ENCODE measurements at regions not wholly inside any gene's neighbourhood (a gene's known extent, or its start where the extent isn't known, plus 50 kb on each side); places are given as distances from the start of the nearest gene placed in this dataset.
"Not testable (repeated sequence)": the region's sequence is repeated elsewhere in the genome, so short reads cannot be mapped to it uniquely, and the experiment has no call there.

GRCh38 chr22:33986167-33986771, 66.0 kb upstream of the LARGE1 start:
- H3K36me3 ChIP-seq (ENCODE audit: control insufficient read depth, insufficient read depth, low read length), result no peaks in the 10 kb centered on the region
- H3K27me3 Mint-ChIP-seq (ENCODE audit: insufficient read depth), result no peaks in the 10 kb centered on the region
- no peaks in the 10 kb centered on the region for H3K4me1 ChIP-seq (ENCODE audit: control insufficient read depth, insufficient read depth, low read length)
- peaks cover 12% of the 10 kb centered on the region for H3K4me1 Mint-ChIP-seq
- H3K36me3 Mint-ChIP-seq (ENCODE audit: low read depth), result no peaks in the 10 kb centered on the region
- H3K4me3 Mint-ChIP-seq, result no peak overlapping the region
- no peak for DNase-seq
- no peak overlapping the region for H3K4me3 ChIP-seq (ENCODE audit: low read length)
- no peaks in the 10 kb centered on the region for H3K9me3 ChIP-seq (ENCODE audit: control insufficient read depth, low read length)
- no peaks in the 10 kb centered on the region for H3K27me3 ChIP-seq (ENCODE audit: control insufficient read depth, insufficient read depth, low read length, poor library complexity, severe bottlenecking)
- no peak overlapping the region for H3K27ac Mint-ChIP-seq
- H3K9ac ChIP-seq (ENCODE audit: extremely low read depth, low read length, poor library complexity, severe bottlenecking), result no peak overlapping the region
- H3K9me3 Mint-ChIP-seq, result peaks cover 5% of the 10 kb centered on the region
- 81 to 83% methylated on average over 5 to 6 of the region's 6 CpGs for whole genome bisulfite sequencing, 2 experiments (ENCODE audit: insufficient coverage in 1 of 2, insufficient read length in 1 of 2)
- no peak for TF ChIP-seq CTCF (conservative IDR thresholded peaks at IDR 0.05)
- H3K27ac ChIP-seq (ENCODE audit: low read depth, low read length), result no peak overlapping the region

GRCh38 chr22:33986954-33987353, 66.7 kb upstream of the LARGE1 start:
- no peaks in the 10 kb centered on the region for H3K36me3 Mint-ChIP-seq (ENCODE audit: low read depth)
- H3K27me3 ChIP-seq (ENCODE audit: control insufficient read depth, insufficient read depth, low read length, poor library complexity, severe bottlenecking), result no peaks in the 10 kb centered on the region
- DNase-seq, result no peak
- H3K9me3 Mint-ChIP-seq, result peaks cover 5% of the 10 kb centered on the region
- no peak overlapping the region for H3K4me3 Mint-ChIP-seq
- H3K4me3 ChIP-seq (ENCODE audit: low read length), result no peak overlapping the region
- peaks cover 19% of the 10 kb centered on the region for H3K4me1 Mint-ChIP-seq
- no peaks in the 10 kb centered on the region for H3K9me3 ChIP-seq (ENCODE audit: control insufficient read depth, low read length)
- no peaks in the 10 kb centered on the region for H3K4me1 ChIP-seq (ENCODE audit: control insufficient read depth, insufficient read depth, low read length)
- 53 to 60% methylated on average over 1 to 5 of the region's 5 CpGs for WGBS, 2 experiments (ENCODE audit: insufficient coverage in 1 of 2, insufficient read length in 1 of 2)
- H3K27ac ChIP-seq (ENCODE audit: low read depth, low read length), result no peak overlapping the region
- H3K36me3 ChIP-seq (ENCODE audit: control insufficient read depth, insufficient read depth, low read length), result no peaks in the 10 kb centered on the region
- TF ChIP-seq CTCF (conservative IDR thresholded peaks at IDR 0.05), result no peak
- H3K27me3 Mint-ChIP-seq (ENCODE audit: insufficient read depth), result no peaks in the 10 kb centered on the region
- no peak overlapping the region for H3K9ac ChIP-seq (ENCODE audit: extremely low read depth, low read length, poor library complexity, severe bottlenecking)
- no peak overlapping the region for H3K27ac Mint-ChIP-seq

GRCh38 chr22:33989263-33989662, 69.0 kb upstream of the LARGE1 start:
- H3K27ac ChIP-seq (ENCODE audit: low read depth, low read length); H3K4me1 ChIP-seq (ENCODE audit: control insufficient read depth, insufficient read depth, low read length); H3K9me3 Mint-ChIP-seq; H3K36me3 Mint-ChIP-seq (ENCODE audit: low read depth); H3K9me3 ChIP-seq (ENCODE audit: control insufficient read depth, low read length); H3K4me3 Mint-ChIP-seq; H3K36me3 ChIP-seq (ENCODE audit: control insufficient read depth, insufficient read depth, low read length); H3K27me3 Mint-ChIP-seq (ENCODE audit: insufficient read depth); H3K4me3 ChIP-seq (ENCODE audit: low read length); H3K27me3 ChIP-seq (ENCODE audit: control insufficient read depth, insufficient read depth, low read length, poor library complexity, severe bottlenecking); H3K9ac ChIP-seq (ENCODE audit: extremely low read depth, low read length, poor library complexity, severe bottlenecking); DNase-seq; H3K27ac Mint-ChIP-seq: not testable (repeated sequence)
- 87 to 96% methylated on average over 6 to 7 of the region's 7 CpGs for WGBS, 2 experiments (ENCODE audit: insufficient coverage in 1 of 2, insufficient read length in 1 of 2)
- H3K4me1 Mint-ChIP-seq, result peaks cover 18% of the 10 kb centered on the region

GRCh38 chr22:33991620-33992019, 71.3 kb upstream of the LARGE1 start:
- no peak overlapping the region for H3K27ac ChIP-seq (ENCODE audit: low read depth, low read length)
- H3K36me3 Mint-ChIP-seq (ENCODE audit: low read depth), result no peaks in the 10 kb centered on the region
- peaks cover 1% of the 10 kb centered on the region for H3K27me3 Mint-ChIP-seq (ENCODE audit: insufficient read depth)
- peaks cover 7% of the 10 kb centered on the region for H3K9me3 Mint-ChIP-seq
- DNase-seq, result no peak
- H3K4me1 Mint-ChIP-seq, result peaks cover 14% of the 10 kb centered on the region
- no peaks in the 10 kb centered on the region for H3K4me1 ChIP-seq (ENCODE audit: control insufficient read depth, insufficient read depth, low read length)
- H3K27ac Mint-ChIP-seq, result no peak overlapping the region
- H3K9ac ChIP-seq (ENCODE audit: extremely low read depth, low read length, poor library complexity, severe bottlenecking), result no peak overlapping the region
- no peaks in the 10 kb centered on the region for H3K36me3 ChIP-seq (ENCODE audit: control insufficient read depth, insufficient read depth, low read length)
- no peaks in the 10 kb centered on the region for H3K27me3 ChIP-seq (ENCODE audit: control insufficient read depth, insufficient read depth, low read length, poor library complexity, severe bottlenecking)
- no peak overlapping the region for H3K4me3 Mint-ChIP-seq
- WGBS, 2 experiments (ENCODE audit: insufficient coverage in 1 of 2, insufficient read length in 1 of 2), result 83 to 88% methylated on average over 1 of the region's 1 CpG
- no peaks in the 10 kb centered on the region for H3K9me3 ChIP-seq (ENCODE audit: control insufficient read depth, low read length)
- no peak for TF ChIP-seq CTCF (conservative IDR thresholded peaks at IDR 0.05)
- no peak overlapping the region for H3K4me3 ChIP-seq (ENCODE audit: low read length)
